OCI-LY1 (cell line): ENCODE measurements at regions not wholly inside any gene's neighbourhood (a gene's known extent, or its start where the extent isn't known, plus 50 kb on each side); places are given as distances from the start of the nearest gene placed in this dataset.

Experiments
- H2AFZ ChIP-seq: fragments of 200-600 bp; sonication (generic), shearing (Covaris generic); 2 replicates; pipeline ENCODE4 v1.6.0; 2014; ENCODE audit warnings: antibody characterized with exemption, mild to moderate bottlenecking, low read length
- H3F3A ChIP-seq: fragments of 200-600 bp; sonication (generic), shearing (Covaris generic); 2 replicates; pipeline ENCODE4 v1.6.0; 2014; ENCODE audit warnings: mild to moderate bottlenecking, antibody characterized with exemption, low read length, moderate library complexity; ENCODE audit not compliant: insufficient read depth
- H3K27ac ChIP-seq: fragments of 200-600 bp; sonication (generic); 2 replicates; pipeline ENCODE4 v1.5.1; 2014; ENCODE audit warnings: low read length, mixed run types, mild to moderate bottlenecking, low read depth; ENCODE audit not compliant: poor library complexity, severe bottlenecking
- H3K27me3 ChIP-seq: fragments of 200-600 bp; sonication (generic); 2 replicates; pipeline ENCODE4 v1.6.0; 2014; ENCODE audit warnings: antibody characterized with exemption, mild to moderate bottlenecking, low read length, moderate library complexity; ENCODE audit not compliant: insufficient read depth
- H3K36me3 ChIP-seq: fragments of 200-600 bp; sonication (generic); 2 replicates; pipeline ENCODE4 v1.6.1; 2014; ENCODE audit warnings: mild to moderate bottlenecking, antibody characterized with exemption, low read length, moderate library complexity, mixed read lengths; ENCODE audit not compliant: insufficient read depth
- H3K4me1 ChIP-seq: fragments of 200-600 bp; sonication (generic); 2 replicates; pipeline ENCODE4 v1.5.1; 2014; ENCODE audit warnings: mild to moderate bottlenecking, low read length, moderate library complexity; ENCODE audit not compliant: insufficient read depth, severe bottlenecking
- H3K4me2 ChIP-seq: fragments of 200-600 bp; sonication (generic), shearing (Covaris generic); 2 replicates; pipeline ENCODE4 v1.6.1; 2014; ENCODE audit warnings: low read length
- H3K4me3 ChIP-seq: fragments of 200-600 bp; sonication (generic); 2 replicates; pipeline ENCODE4 v1.5.1; 2014; ENCODE audit warnings: low read length, low read depth, mild to moderate bottlenecking, mixed read lengths; ENCODE audit not compliant: poor library complexity, severe bottlenecking
- H3K79me2 ChIP-seq: fragments of 200-600 bp; shearing (Covaris generic); 2 replicates; pipeline ENCODE4 v1.6.1; 2016; ENCODE audit warnings: mixed run types, low read length, mixed read lengths; ENCODE audit not compliant: insufficient read depth
- H3K9ac ChIP-seq: fragments of 200-600 bp; sonication (generic), shearing (Covaris generic); 2 replicates; pipeline ENCODE4 v1.6.1; 2014; ENCODE audit warnings: mild to moderate bottlenecking, low read length, mixed read lengths
- H3K9me2 ChIP-seq: fragments of 200-600 bp; sonication (generic), shearing (Covaris generic); 2 replicates; pipeline ENCODE4 v1.6.1; 2014; ENCODE audit warnings: low read depth, mild to moderate bottlenecking, low read length, mixed read lengths
- H3K9me3 ChIP-seq: fragments of 200-600 bp; shearing (Covaris generic); 2 replicates; pipeline ENCODE4 v1.6.1; 2014; ENCODE audit warnings: low read length, mixed read lengths
- H4K20me1 ChIP-seq: fragments of 200-600 bp; sonication (generic), shearing (Covaris generic); 2 replicates; pipeline ENCODE4 v1.6.0; 2016; ENCODE audit warnings: mild to moderate bottlenecking, low read length; ENCODE audit not compliant: insufficient read depth
- CTCF ChIP-seq: fragments of 200-600 bp; sonication (generic), shearing (Covaris generic); IDR thresholded peaks from 2 replicates; pipeline ENCODE4 v1.5.1; 2017; ENCODE audit warnings: mild to moderate bottlenecking, antibody characterized with exemption, low read length, moderate library complexity, mixed read lengths
- EZH2 ChIP-seq: fragments of 200-600 bp; sonication (generic), shearing (Covaris generic); IDR thresholded peaks from 2 replicates; pipeline ENCODE4 v1.8.0; 2017; ENCODE audit warnings: borderline replicate concordance, mixed run types, mild to moderate bottlenecking, antibody characterized with exemption, low read length, moderate library complexity, mixed read lengths

- Histone ChIP-seq H3F3A (no peaks in the 10 kb centered on the region), H3K9me3 (no peaks in the 10 kb centered on the region), H3K4me2 (no peak overlapping the region), H3K27ac (no peak overlapping the region), H3K4me1 (peaks cover 17% of the 10 kb centered on the region), H3K36me3 (no peaks in the 10 kb centered on the region), H4K20me1 (no peaks in the 10 kb centered on the region), H2AFZ (no peak overlapping the region), H3K9me2 (no peaks in the 10 kb centered on the region), H3K4me3 (no peak overlapping the region), H3K9ac (no peak overlapping the region), H3K79me2 (no peaks in the 10 kb centered on the region), H3K27me3 (no peaks in the 10 kb centered on the region)
- TF ChIP-seq EZH2 (no peak), CTCF (no peak)
Observed at GRCh38 chr1:216921866-216922265, 198.6 kb upstream of the ESRRG start.

- no peaks in the 10 kb centered on the region for H3K27me3 ChIP-seq
- H3K9me3 ChIP-seq = no peaks in the 10 kb centered on the region
- H3K27ac ChIP-seq = peak overlapping the region; percentile 52
- no peak overlapping the region for H3K4me3 ChIP-seq
- H3K4me1 ChIP-seq = peaks cover 17% of the 10 kb centered on the region
- H3K9me2 ChIP-seq = no peaks in the 10 kb centered on the region
- no peak overlapping the region for H2AFZ ChIP-seq
- H4K20me1 ChIP-seq = no peaks in the 10 kb centered on the region
- H3K9ac ChIP-seq = no peak overlapping the region
- no peaks in the 10 kb centered on the region for H3F3A ChIP-seq
- no peaks in the 10 kb centered on the region for H3K36me3 ChIP-seq
- no peak for TF ChIP-seq EZH2
- H3K79me2 ChIP-seq = no peaks in the 10 kb centered on the region
- H3K4me2 ChIP-seq = no peak overlapping the region
Observed at GRCh38 chr1:216919060-216919970, 196.1 kb upstream of the ESRRG start.

- Histone ChIP-seq H2AFZ (no peak overlapping the region), H3F3A (no peaks in the 10 kb centered on the region), H3K27me3 (no peaks in the 10 kb centered on the region), H3K9ac (no peak overlapping the region), H3K4me3 (no peak overlapping the region), H3K36me3 (no peaks in the 10 kb centered on the region), H3K4me1 (peaks cover 17% of the 10 kb centered on the region), H3K4me2 (no peak overlapping the region), H3K9me3 (no peaks in the 10 kb centered on the region), H4K20me1 (no peaks in the 10 kb centered on the region), H3K27ac (no peak overlapping the region), H3K9me2 (no peaks in the 10 kb centered on the region), H3K79me2 (no peaks in the 10 kb centered on the region)
- no peak for TF ChIP-seq EZH2
- TF ChIP-seq CTCF = no peak
Observed at GRCh38 chr1:216916890-216917438, 193.7 kb upstream of the ESRRG start.
